NCI-H2029 treated with DMSO at 0.1 percent for 48 hours (cell line): ENCODE measurements at regions not wholly inside any gene's neighbourhood (a gene's known extent, or its start where the extent isn't known, plus 50 kb on each side); places are given as distances from the start of the nearest gene placed in this dataset.

ENCODE experiments used
- DNase-seq: peaks from one replicate; lab custom pipeline; 2025; lab: John Stamatoyannopoulos, UW

GRCh38 chr2:2528846-2529245 is 197.8 kb upstream of the MYT1L start:
- no peak for DNase-seq

- no peak for DNase-seq
Observed at GRCh38 chr2:2527148-2527547, 196.1 kb upstream of the MYT1L start.

GRCh38 chr2:2524348-2524941 is 193.4 kb upstream of the MYT1L start:
- DNase-seq = no peak

- no peak for DNase-seq
Observed at GRCh38 chr2:2523461-2524347, 192.6 kb upstream of the MYT1L start.

GRCh38 chr2:2520401-2520811 is 189.3 kb upstream of the MYT1L start:
- DNase-seq = no peak

- DNase-seq = no peak
Observed at GRCh38 chr2:2519381-2519780, 188.3 kb upstream of the MYT1L start.

- DNase-seq = no peak
Observed at GRCh38 chr2:2517399-2517798, 186.3 kb upstream of the MYT1L start.

GRCh38 chr2:2516386-2516785 is 185.3 kb upstream of the MYT1L start:
- no peak for DNase-seq

GRCh38 chr2:2512931-2513330 is 181.9 kb upstream of the MYT1L start:
- DNase-seq = no peak

GRCh38 chr2:2507417-2507997 is 176.4 kb upstream of the MYT1L start:
- no peak for DNase-seq

GRCh38 chr2:2506536-2506935 is 175.5 kb upstream of the MYT1L start:
- no peak for DNase-seq

GRCh38 chr2:2505604-2506003 is 174.5 kb upstream of the MYT1L start:
- DNase-seq = no peak

- DNase-seq = no peak
Observed at GRCh38 chr2:2503864-2504418, 172.9 kb upstream of the MYT1L start.

GRCh38 chr2:2502201-2502549 is 171.1 kb upstream of the MYT1L start:
- no peak for DNase-seq

GRCh38 chr2:2501454-2502200 is 170.6 kb upstream of the MYT1L start:
- DNase-seq = no peak

GRCh38 chr2:2495606-2496005 is 164.5 kb upstream of the MYT1L start:
- DNase-seq = no peak

GRCh38 chr2:2493496-2493895 is 162.4 kb upstream of the MYT1L start:
- no peak for DNase-seq

GRCh38 chr2:2492800-2493199 is 161.7 kb upstream of the MYT1L start:
- no peak for DNase-seq

- no peak for DNase-seq
Observed at GRCh38 chr2:2491964-2492363, 160.9 kb upstream of the MYT1L start.

GRCh38 chr2:2484301-2484700 is 153.2 kb upstream of the MYT1L start:
- peak; percentile 22 for DNase-seq

GRCh38 chr2:2482851-2483250 is 151.8 kb upstream of the MYT1L start:
- DNase-seq = no peak

GRCh38 chr2:2472881-2473280 is 141.8 kb upstream of the MYT1L start:
- peak; percentile 6 for DNase-seq
